GM13976 (cell line): ENCODE measurements at regions not wholly inside any gene's neighbourhood (a gene's known extent, or its start where the extent isn't known, plus 50 kb on each side); places are given as distances from the start of the nearest gene placed in this dataset.
"Not testable (repeated sequence)": the region's sequence is repeated elsewhere in the genome, so short reads cannot be mapped to it uniquely, and the experiment has no call there.

Experiments
- DNase-seq: peaks from one replicate; pipeline ENCODE4 v3.0.0; 2012; ENCODE audit warnings: low spot score
- CTCF ChIP-seq: IDR thresholded peaks from 2 replicates; pipeline ENCODE4 v1.5.1; 2012; ENCODE audit warnings: borderline replicate concordance, mild to moderate bottlenecking; ENCODE audit not compliant: insufficient read depth; ENCODE audit errors: extremely low read depth, missing control alignments, control extremely low read depth
- in situ Hi-C: fragments of 300-500 bp; cut with MboI; formaldehyde crosslinking; loops from one replicate; pipeline ENCODE4 v1.12.0; 2022; ENCODE audit warnings: low sequenced_read_pairs, mixed read lengths, inconsistent platforms; ENCODE audit not compliant: unreplicated experiment

- no peak for TF ChIP-seq CTCF
- in situ Hi-C loops = no loop called here
- DNase-seq = no peak
Measured at GRCh38 chr2:194465641-194466040, 1191.4 kb upstream of the SLC39A10 start.

GRCh38 chr2:194464964-194465638 lies 1191.9 kb upstream of the SLC39A10 start:
- TF ChIP-seq CTCF = no peak
- DNase-seq = no peak
- in situ Hi-C loops = no loop called here

GRCh38 chr2:194462883-194463282 lies 1194.1 kb upstream of the SLC39A10 start:
- DNase-seq, in situ Hi-C loops: not testable (repeated sequence)

- in situ Hi-C loops = no loop called here
- no peak for TF ChIP-seq CTCF
- no peak for DNase-seq
Measured at GRCh38 chr2:194455358-194455757, 1201.7 kb upstream of the SLC39A10 start.

GRCh38 chr2:194452504-194452903 lies 1204.5 kb upstream of the SLC39A10 start:
- in situ Hi-C loops = no loop called here
- DNase-seq = no peak

GRCh38 chr2:194445226-194445625 lies 1211.8 kb upstream of the SLC39A10 start:
- in situ Hi-C loops = no loop called here
- TF ChIP-seq CTCF = no peak
- DNase-seq = no peak

More at GRCh38 chr2:194452504-194452903, 1204.5 kb upstream of the SLC39A10 start:
- no peak for TF ChIP-seq CTCF

- TF ChIP-seq CTCF = no peak
- DNase-seq = no peak
- in situ Hi-C loops = no loop called here
Measured at GRCh38 chr2:194443926-194444325, 1213.1 kb upstream of the SLC39A10 start.
